Peyer's patch (tissue), 4 donors: ENCODE measurements at regions not wholly inside any gene's neighbourhood (a gene's known extent, or its start where the extent isn't known, plus 50 kb on each side); places are given as distances from the start of the nearest gene placed in this dataset.

ENCODE experiments used
- CTCF ChIP-seq, 6 experiments: fragments of 450-650 bp in 4 of 6; fragments of 200-600 bp in 2 of 6; sonication (generic) in 1 of 6; IDR thresholded peaks; one replicate each; pipeline ENCODE4 v1.5.1; 2017 to 2019; ENCODE audit warnings: antibody characterized with exemption in 6 of 6, mild to moderate bottlenecking in 3 of 6, moderate library complexity in 1 of 6
- POLR2A ChIP-seq, 2 donors: fragments of 450-650 bp; IDR thresholded peaks; one replicate each; pipeline ENCODE4 v1.5.1; 2017; ENCODE audit warnings: antibody characterized with exemption in 2 of 2, mild to moderate bottlenecking in 2 of 2, moderate library complexity in 2 of 2

GRCh38 chr9:118426772-118427171 lies 722.6 kb downstream of the TLR4 start:
- TF ChIP-seq CTCF (IDR thresholded peaks at IDR 0.05): no peak
- no peak for TF ChIP-seq POLR2A (IDR thresholded peaks at IDR 0.05)
